Lower leg skin (tissue), 3 donors: ENCODE measurements at regions not wholly inside any gene's neighbourhood (a gene's known extent, or its start where the extent isn't known, plus 50 kb on each side); places are given as distances from the start of the nearest gene placed in this dataset.

Experiments used
- CTCF ChIP-seq, 3 donors: fragments of 450-650 bp; IDR thresholded peaks; one replicate each; pipeline ENCODE4 v1.5.1; 2016; ENCODE audit warnings: antibody characterized with exemption in 3 of 3, mild to moderate bottlenecking in 3 of 3, moderate library complexity in 2 of 3
- POLR2A ChIP-seq, 2 donors: fragments of 450-650 bp; IDR thresholded peaks; one replicate each; pipeline ENCODE4 v1.6.1; 2016 to 2017; ENCODE audit warnings: antibody characterized with exemption in 2 of 2, mild to moderate bottlenecking in 1 of 2, moderate library complexity in 1 of 2

- TF ChIP-seq CTCF (IDR thresholded peaks at IDR 0.05) (no peak), POLR2A (IDR thresholded peaks at IDR 0.05) (no peak)
Measured at GRCh38 chr13:74889321-74889720, 592.6 kb downstream of the TBC1D4 start.
